ENCODE measurements at regions not wholly inside any gene's neighbourhood (a gene's known extent, or its start where the extent isn't known, plus 50 kb on each side); places are given as distances from the start of the nearest gene placed in this dataset.

GRCh38 chr4:20512033-20512792 is 188.0 kb upstream of the PACRGL start:
- no peak overlapping the region for H3K4me3 ChIP-seq
- H3K79me2 ChIP-seq (ENCODE audit: control insufficient read depth, insufficient read depth, low read length): no peaks in the 10 kb centered on the region
- peak overlapping the region; percentile 61; the same call in 2 of the 3 replicates for H3K27ac ChIP-seq (ENCODE audit: extremely low read depth, low read depth, low read length)
- no peaks in the 10 kb centered on the region for H3K36me3 ChIP-seq (ENCODE audit: control insufficient read depth, insufficient read depth, low read length)
- ATAC-seq: peak; percentile 61; the same call in 2 of the 3 replicates
- H3K9me3 ChIP-seq (replicated peaks; ENCODE audit: control insufficient read depth, insufficient read depth, low read depth, low read length): no peaks in the 10 kb centered on the region
- H3K4me2 ChIP-seq (ENCODE audit: insufficient read depth, low read length): no peak overlapping the region
- no peaks in the 10 kb centered on the region for H3K27me3 ChIP-seq (ENCODE audit: control insufficient read depth in 2 of 2, insufficient read depth in 2 of 2, low read length in 2 of 2)
- peak in 2 of 4 experiments; percentile 10 to 33 for DNase-seq (ENCODE audit: extremely low read depth in 1 of 4, low spot score in 3 of 4)
- no peaks in the 10 kb centered on the region for H4K20me1 ChIP-seq (replicated peaks; ENCODE audit: control insufficient read depth, insufficient read depth, low read length)
- no peak overlapping the region for H3K9ac ChIP-seq (ENCODE audit: insufficient read depth in 1 of 2, low read depth in 2 of 2, low read length in 2 of 2)
- CTCF ChIA-PET (ENCODE audit: low intra/inter-chr PET ratio): no interaction called here
- BruUV-seq (replicated peaks): no TSS peak
- 0 out of 2 replicates have a peak overlapping the region, but pooled peaks have one; percentile 44 for H2AFZ ChIP-seq (ENCODE audit: low read depth, low read length)
- intact Hi-C loops (cut with micrococcal nuclease) (no loop called here), in situ Hi-C loops (cut with MboI) (no loop called here)
- no peaks in the 10 kb centered on the region for H3K4me1 ChIP-seq (replicated peaks in 1 of 2; ENCODE audit: control insufficient read depth in 2 of 2, insufficient read depth in 2 of 2, low read length in 2 of 2)
- TF ChIP-seq ZNF518B (CRISPR knock-in tag; IDR thresholded peaks at IDR 0.05): no peak
- peak; percentile 27; the same call in 1 of the 2 replicates for TF ChIP-seq TEAD4 (IDR thresholded peaks at IDR 0.05; ENCODE audit: low read length)
- TF ChIP-seq TEAD4 (CRISPR knock-in tag; IDR thresholded peaks at IDR 0.05; ENCODE audit: borderline replicate concordance): no peak
- TF ChIP-seq NR2C1 (IDR thresholded peaks at IDR 0.05): 0 out of 2 replicates have a peak, but pooled peaks have one; percentile 14
- no peak for TF ChIP-seq NR2C1 (tag; IDR thresholded peaks at IDR 0.05)
- TF ChIP-seq CBFA2T3 (IDR thresholded peaks at IDR 0.05): peak; percentile 35; the same call in 1 of the 2 replicates
- 0 out of 2 replicates have a peak, but pooled peaks have one; percentile 11 for TF ChIP-seq TAL1 (IDR thresholded peaks at IDR 0.05)
- no peak for TF ChIP-seq U2AF1 (optimal IDR thresholded peaks at IDR 0.05; ENCODE audit: low read depth, low read length)
- 1% methylated on average over 7 of the region's 7 CpGs for WGBS (ENCODE audit: insufficient coverage, low coverage, missing lambda C conversion rate)
- POLR2A ChIA-PET: interaction anchor here (0.6 kb wide), 1 partner anchor 16 kb away, joined by 3 read pairs; no protein-coding TSS in a partner anchor
- no peak for FAIRE-seq
- no peaks in the 10 kb centered on the region for H3K9me1 ChIP-seq (ENCODE audit: control insufficient read depth, insufficient read depth, low read length)
